ENCODE measurements at regions not wholly inside any gene's neighbourhood (a gene's known extent, or its start where the extent isn't known, plus 50 kb on each side); places are given as distances from the start of the nearest gene placed in this dataset.

DNA sequence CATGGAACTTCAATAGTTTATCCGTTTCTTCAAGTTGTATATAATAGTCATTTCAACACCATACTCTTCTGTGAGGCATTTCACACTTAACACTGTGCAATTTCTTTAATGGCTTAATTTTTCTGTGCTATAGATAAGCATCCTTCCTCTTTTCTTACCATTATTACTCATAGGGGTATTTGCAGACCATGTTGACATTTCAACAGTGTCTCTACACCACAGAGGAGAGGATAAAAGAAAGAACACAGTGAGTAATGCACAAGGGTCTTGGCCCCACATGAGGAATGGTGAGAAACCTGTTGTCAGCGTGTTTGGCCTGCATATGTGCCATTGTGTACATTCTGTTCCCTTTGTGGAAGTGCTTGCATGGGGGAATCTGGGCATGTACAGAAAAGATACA, 421.5 kb upstream of the MDGA2 start:
- peaks cover 12% of the 10 kb centered on the region for H3K9me3 ChIP-seq (ENCODE audit: low read length)
- H3K9me2 ChIP-seq (replicated peaks; ENCODE audit: low read length), result no peaks in the 10 kb centered on the region
- H3K4me3 ChIP-seq (ENCODE audit: low read length), result no peak overlapping the region
- peaks cover 29% of the 10 kb centered on the region for H3K27me3 ChIP-seq (ENCODE audit: low read length)
- H4K20me1 ChIP-seq (ENCODE audit: low read length), result no peaks in the 10 kb centered on the region
- TF ChIP-seq EZH2 (IDR thresholded peaks at IDR 0.05; ENCODE audit: low read length, unreplicated experiment) (no peak), EZH2phosphoT487 (IDR thresholded peaks at IDR 0.05; ENCODE audit: borderline replicate concordance, low read length) (no peak)
- TF ChIP-seq, protein P1, sequence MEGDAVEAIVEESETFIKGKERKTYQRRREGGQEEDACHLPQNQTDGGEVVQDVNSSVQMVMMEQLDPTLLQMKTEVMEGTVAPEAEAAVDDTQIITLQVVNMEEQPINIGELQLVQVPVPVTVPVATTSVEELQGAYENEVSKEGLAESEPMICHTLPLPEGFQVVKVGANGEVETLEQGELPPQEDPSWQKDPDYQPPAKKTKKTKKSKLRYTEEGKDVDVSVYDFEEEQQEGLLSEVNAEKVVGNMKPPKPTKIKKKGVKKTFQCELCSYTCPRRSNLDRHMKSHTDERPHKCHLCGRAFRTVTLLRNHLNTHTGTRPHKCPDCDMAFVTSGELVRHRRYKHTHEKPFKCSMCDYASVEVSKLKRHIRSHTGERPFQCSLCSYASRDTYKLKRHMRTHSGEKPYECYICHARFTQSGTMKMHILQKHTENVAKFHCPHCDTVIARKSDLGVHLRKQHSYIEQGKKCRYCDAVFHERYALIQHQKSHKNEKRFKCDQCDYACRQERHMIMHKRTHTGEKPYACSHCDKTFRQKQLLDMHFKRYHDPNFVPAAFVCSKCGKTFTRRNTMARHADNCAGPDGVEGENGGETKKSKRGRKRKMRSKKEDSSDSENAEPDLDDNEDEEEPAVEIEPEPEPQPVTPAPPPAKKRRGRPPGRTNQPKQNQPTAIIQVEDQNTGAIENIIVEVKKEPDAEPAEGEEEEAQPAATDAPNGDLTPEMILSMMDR (conservative IDR thresholded peaks at IDR 0.05; ENCODE audit: low read depth, low read length), result no peak
- ChIA-PET CTCF (no interaction called here), POLR2A (ENCODE audit: unreplicated experiment) (no interaction called here)
- no peak overlapping the region for H3K9ac ChIP-seq (ENCODE audit: low read length)
- ATAC-seq (no peak), DNase-seq (peak; percentile 23)
- no peak overlapping the region for H2AFZ ChIP-seq (ENCODE audit: low read length)
- no peak overlapping the region for H3K4me2 ChIP-seq (ENCODE audit: low read length)
- no peaks in the 10 kb centered on the region for H3K4me1 ChIP-seq (ENCODE audit: insufficient read depth, low read length)
- H3F3A ChIP-seq (ENCODE audit: low read length, unreplicated experiment), result no peaks in the 10 kb centered on the region
- intact Hi-C loops (cut with micrococcal nuclease), result no loop called here
- no peaks in the 10 kb centered on the region for H3K79me2 ChIP-seq (ENCODE audit: low read length)
- no peak overlapping the region for H3K27ac ChIP-seq (ENCODE audit: low read length)
- H3K36me3 ChIP-seq (ENCODE audit: low read depth, low read length), result no peaks in the 10 kb centered on the region
- no TSS peak for BruUV-seq (replicated peaks)

DNA sequence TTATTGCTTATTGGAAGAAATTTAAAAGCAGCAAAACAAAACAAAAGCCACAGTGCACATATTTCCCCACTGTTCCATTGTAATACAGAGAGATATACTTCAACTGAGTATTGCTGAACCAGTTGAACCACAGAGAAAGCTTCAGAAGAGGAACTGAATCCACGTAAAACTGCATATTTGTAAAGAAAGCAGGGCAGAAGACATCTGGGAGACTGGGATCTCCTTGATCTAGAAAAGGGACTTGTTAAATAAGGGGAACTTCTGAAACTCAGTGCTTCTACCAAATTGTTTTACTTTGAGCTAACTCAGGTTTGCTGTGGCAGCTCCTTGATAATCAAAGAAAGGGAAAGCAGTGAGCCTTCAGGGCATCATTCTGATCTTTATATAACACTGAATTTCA, 411.1 kb upstream of the MDGA2 start:
- Histone ChIP-seq H2AFZ (ENCODE audit: low read length) (no peak overlapping the region), H3K4me3 (ENCODE audit: low read length) (no peak overlapping the region), H3K4me2 (ENCODE audit: low read length) (no peak overlapping the region), H3K9me2 (replicated peaks; ENCODE audit: low read length) (no peaks in the 10 kb centered on the region), H3K27ac (ENCODE audit: low read length) (no peak overlapping the region), H4K20me1 (ENCODE audit: low read length) (no peaks in the 10 kb centered on the region), H3K9ac (ENCODE audit: low read length) (no peak overlapping the region), H3K36me3 (ENCODE audit: low read depth, low read length) (no peaks in the 10 kb centered on the region), H3K9me3 (ENCODE audit: low read length) (peaks cover 6% of the 10 kb centered on the region; the same call in 1 of the 2 replicates), H3F3A (ENCODE audit: low read length, unreplicated experiment) (no peaks in the 10 kb centered on the region), H3K27me3 (ENCODE audit: low read length) (peaks cover 45% of the 10 kb centered on the region), H3K4me1 (ENCODE audit: insufficient read depth, low read length) (no peaks in the 10 kb centered on the region), H3K79me2 (ENCODE audit: low read length) (no peaks in the 10 kb centered on the region)
- ChIA-PET CTCF (no interaction called here), POLR2A (ENCODE audit: unreplicated experiment) (no interaction called here)
- TF ChIP-seq, protein P1 (conservative IDR thresholded peaks at IDR 0.05; ENCODE audit: low read depth, low read length), result no peak
- no peak for TF ChIP-seq EZH2phosphoT487 (IDR thresholded peaks at IDR 0.05; ENCODE audit: borderline replicate concordance, low read length)
- TF ChIP-seq EZH2 (IDR thresholded peaks at IDR 0.05; ENCODE audit: low read length, unreplicated experiment), result no peak
- BruUV-seq (replicated peaks), result no TSS peak
- ATAC-seq (no peak), DNase-seq (no peak)
- intact Hi-C loops (cut with micrococcal nuclease), result no loop called here

DNA sequence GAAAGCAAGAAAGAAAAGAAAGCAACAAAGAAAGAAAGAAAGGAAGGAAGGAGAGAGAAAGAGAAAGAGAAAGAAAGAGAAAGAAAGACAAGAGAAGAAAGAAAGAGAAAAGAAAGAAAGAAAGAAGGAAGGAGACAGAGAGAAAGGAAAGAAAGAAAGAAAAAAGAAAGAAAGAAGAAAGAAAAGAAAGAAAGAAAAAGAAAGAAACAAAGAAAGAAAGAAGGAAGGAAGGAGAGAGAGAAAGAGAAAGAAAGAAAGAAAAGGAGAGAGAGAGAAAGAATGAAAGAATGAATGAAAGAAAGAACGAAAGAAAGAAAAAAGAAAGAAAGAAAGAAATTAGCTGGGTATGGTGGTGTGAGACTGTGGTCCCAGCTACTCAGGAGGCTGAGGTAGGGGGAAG, 400.1 kb upstream of the MDGA2 start:
- no peak overlapping the region for H3K4me2 ChIP-seq (ENCODE audit: low read length)
- intact Hi-C loops (cut with micrococcal nuclease), result loop anchor here (10.0 kb wide), 1 partner anchor 319 kb away; no protein-coding TSS in a partner anchor
- TF ChIP-seq EZH2 (IDR thresholded peaks at IDR 0.05; ENCODE audit: low read length, unreplicated experiment) (no peak), EZH2phosphoT487 (IDR thresholded peaks at IDR 0.05; ENCODE audit: borderline replicate concordance, low read length) (no peak)
- TF ChIP-seq, protein P1 (conservative IDR thresholded peaks at IDR 0.05; ENCODE audit: low read depth, low read length), result no peak
- no peaks in the 10 kb centered on the region for H3K79me2 ChIP-seq (ENCODE audit: low read length)
- POLR2A ChIA-PET (ENCODE audit: unreplicated experiment), result no interaction called here
- H3K27ac ChIP-seq (ENCODE audit: low read length), result no peak overlapping the region
- no peak overlapping the region for H2AFZ ChIP-seq (ENCODE audit: low read length)
- no peaks in the 10 kb centered on the region for H3K4me1 ChIP-seq (ENCODE audit: insufficient read depth, low read length)
- ATAC-seq (no peak), DNase-seq (no peak)
- H3K4me3 ChIP-seq (ENCODE audit: low read length), result no peak overlapping the region
- peaks cover 24% of the 10 kb centered on the region for H3K27me3 ChIP-seq (ENCODE audit: low read length)
- H3K9me3 ChIP-seq (ENCODE audit: low read length), result no peaks in the 10 kb centered on the region
- no peak overlapping the region for H3K9ac ChIP-seq (ENCODE audit: low read length)
- H3K36me3 ChIP-seq (ENCODE audit: low read depth, low read length), result no peaks in the 10 kb centered on the region
- H3F3A ChIP-seq (ENCODE audit: low read length, unreplicated experiment), result no peaks in the 10 kb centered on the region
- BruUV-seq (replicated peaks), result no TSS peak
- H4K20me1 ChIP-seq (ENCODE audit: low read length), result no peaks in the 10 kb centered on the region
- H3K9me2 ChIP-seq (replicated peaks; ENCODE audit: low read length), result no peaks in the 10 kb centered on the region
- CTCF ChIA-PET, result no interaction called here
